HCT116 (cell line): ENCODE measurements at regions not wholly inside any gene's neighbourhood (a gene's known extent, or its start where the extent isn't known, plus 50 kb on each side); places are given as distances from the start of the nearest gene placed in this dataset.

Experiments
- ATAC-seq: fragments of 200-7000 bp; cut with Tn5 transposase; 2 replicates; pipeline ENCODE4 v1.9.1; 2020; ENCODE audit warnings: mild to moderate bottlenecking, moderate library complexity
- BruUV-seq: library from RNA; stranded (reverse); fragments of 400-500 nt; replicated peaks from 2 replicates; lab custom pipeline; 2021; lab: Mats Ljungman, UMichigan
- CTCF ChIA-PET: fragments of 300-600 bp; sonication (Branson Sonifier 250); formaldehyde crosslinking; loops from one replicate; lab custom pipeline; 2021; ENCODE audit warnings: antibody characterized with exemption; lab: Charles Lee
- POLR2A ChIA-PET: fragments of 300-600, 350-600 bp; sonication (Branson Sonifier 250); formaldehyde crosslinking; loops from one replicate; lab custom pipeline; 2021; ENCODE audit warnings: antibody characterized with exemption; lab: Charles Lee
- RAD21 ChIA-PET, 2 experiments: fragments of 300-600 bp; sonication (Branson Sonifier 250); formaldehyde crosslinking; loops; one replicate each; lab custom pipeline; 2023; ENCODE audit warnings: low total read pairs in 2 of 2; ENCODE audit not compliant: uncharacterized antibody in 2 of 2, unreplicated experiment in 2 of 2, low non-redundant PET in 1 of 2; lab: Charles Lee
- DNase-seq: peaks from one replicate; pipeline ENCODE4 v3.0.0-alpha.2; 2010; ENCODE audit warnings: low read depth, low spot score
- H2AFZ ChIP-seq: fragments of 200-600 bp; shearing (Covaris generic), sonication (generic); 2 replicates; pipeline ENCODE4 v1.6.1; 2017; ENCODE audit warnings: low read depth, mixed run types, mixed read lengths, antibody characterized with exemption, low read length; ENCODE audit not compliant: poor library complexity, severe bottlenecking
- H3K27ac ChIP-seq: 2 replicates; pipeline ENCODE4 v1.5.1; 2012; ENCODE audit warnings: low read depth, low read length
- H3K27me3 ChIP-seq: fragments of 200-600 bp; sonication (generic); 2 replicates; pipeline ENCODE4 v1.6.1; 2016; ENCODE audit warnings: mixed run types, low read length, mixed read lengths; ENCODE audit not compliant: insufficient read depth
- H3K36me3 ChIP-seq, 2 experiments: fragments of 200-500 bp in 1 of 2; fragments of 200-600 bp in 1 of 2; sonication (Bioruptor generic) in 1 of 2; sonication (generic) in 1 of 2; 2 replicates each; pipeline versions ENCODE4 v1.5.1 to v1.6.1; 2014 to 2016; ENCODE audit warnings: low read length in 2 of 2, inconsistent platforms in 1 of 2, mixed read lengths in 1 of 2, mixed run types in 1 of 2; ENCODE audit not compliant: insufficient read depth in 2 of 2, control insufficient read depth in 1 of 2
- H3K4me1 ChIP-seq, 2 experiments: fragments of 200-600 bp in 1 of 2; sonication (generic) in 1 of 2; 2 replicates each; pipeline versions ENCODE4 v1.5.1 to v1.6.1; 2012 to 2017; ENCODE audit warnings: low read length in 2 of 2, inconsistent platforms in 1 of 2, mild to moderate bottlenecking in 1 of 2, mixed read lengths in 1 of 2, mixed run types in 1 of 2, moderate library complexity in 1 of 2; ENCODE audit not compliant: insufficient read depth in 2 of 2, control insufficient read depth in 1 of 2
- H3K4me2 ChIP-seq: fragments of 200-600 bp; sonication (generic); 2 replicates; pipeline ENCODE4 v1.6.1; 2017; ENCODE audit warnings: mixed run types, low read length, mixed read lengths
- H3K4me3 ChIP-seq, 2 experiments: fragments of 200-600 bp in 1 of 2; sonication (generic) in 1 of 2; replicated peaks in 1 of 2; 2 replicates each; pipeline ENCODE4 v1.5.1; 2011 to 2016; ENCODE audit warnings: low read length in 2 of 2, control low read depth in 1 of 2, low read depth in 1 of 2, mild to moderate bottlenecking in 1 of 2, mixed read lengths in 1 of 2, mixed run types in 1 of 2
- H3K79me2 ChIP-seq: fragments of 200-600 bp; sonication (generic); 2 replicates; pipeline ENCODE4 v1.6.1; 2017; ENCODE audit warnings: mild to moderate bottlenecking, mixed run types, low read length, moderate library complexity, mixed read lengths; ENCODE audit not compliant: insufficient read depth
- H3K9ac ChIP-seq: fragments of 200-600 bp; sonication (generic); 2 replicates; pipeline ENCODE4 v1.6.1; 2016; ENCODE audit warnings: low read length, mixed read lengths
- H3K9me2 ChIP-seq: fragments of 200-600 bp; sonication (generic), shearing (Covaris generic); 2 replicates; pipeline ENCODE4 v1.6.1; 2017; ENCODE audit warnings: mixed run types, mild to moderate bottlenecking, moderate library complexity; ENCODE audit not compliant: insufficient read depth
- H3K9me3 ChIP-seq, 2 experiments: fragments of 200-500 bp in 1 of 2; fragments of 200-600 bp in 1 of 2; sonication (Bioruptor generic) in 1 of 2; sonication (generic) in 1 of 2; 2 replicates each; pipeline ENCODE4 v1.6.1; 2014 to 2017; ENCODE audit warnings: low read length in 2 of 2, mixed read lengths in 2 of 2, inconsistent platforms in 1 of 2, low read depth in 1 of 2, mild to moderate bottlenecking in 1 of 2, mixed run types in 1 of 2, moderate library complexity in 1 of 2; ENCODE audit not compliant: control insufficient read depth in 1 of 2, insufficient read depth in 1 of 2
- H4K20me1 ChIP-seq: fragments of 200-600 bp; sonication (generic), shearing (Covaris generic); 2 replicates; pipeline ENCODE4 v1.6.1; 2017; ENCODE audit warnings: mixed run types, mild to moderate bottlenecking, moderate library complexity; ENCODE audit not compliant: insufficient read depth
- EGR1 ChIP-seq: IDR thresholded peaks from 2 replicates; pipeline ENCODE4 v1.6.1; 2012; ENCODE audit warnings: low read depth
- EZH2 ChIP-seq: fragments of 200-600 bp; sonication (generic); IDR thresholded peaks from 2 replicates; pipeline ENCODE4 v1.6.1; 2017; ENCODE audit warnings: antibody characterized with exemption, mixed run types
- JUND ChIP-seq: IDR thresholded peaks from 2 replicates; pipeline ENCODE4 v1.6.1; 2012
- RAD21 ChIP-seq: IDR thresholded peaks from 2 replicates; pipeline ENCODE4 v1.6.1; 2012; ENCODE audit warnings: low read depth, mild to moderate bottlenecking
- SP1 ChIP-seq: IDR thresholded peaks from 2 replicates; pipeline ENCODE4 v1.6.1; 2012; ENCODE audit warnings: low read depth
- YY1 ChIP-seq: IDR thresholded peaks from 2 replicates; pipeline ENCODE4 v1.6.1; 2011; ENCODE audit warnings: low read length, low read depth, moderate library complexity, mild to moderate bottlenecking; ENCODE audit not compliant: insufficient replicate concordance; ENCODE audit errors: extremely low read depth
- ZNF274 ChIP-seq: fragments of 200-500 bp; sonication (Bioruptor generic); IDR thresholded peaks from 2 replicates; pipeline ENCODE4 v1.6.1; 2014; ENCODE audit warnings: mild to moderate bottlenecking, low read depth, low read length, inconsistent platforms
- intact Hi-C: fragments of 100-400 bp; cut with micrococcal nuclease; formaldehyde crosslinking; loops from 2 replicates; pipeline ENCODE4 v1.10.0; 2022
- TF ChIP-seq, protein P1 (sequence below): IDR thresholded peaks from 2 replicates; pipeline ENCODE4 v1.6.1; 2012
- TF ChIP-seq, protein P2 (sequence below): IDR thresholded peaks from 2 replicates; pipeline ENCODE4 v1.6.1; 2012; ENCODE audit warnings: low read depth

DNA sequence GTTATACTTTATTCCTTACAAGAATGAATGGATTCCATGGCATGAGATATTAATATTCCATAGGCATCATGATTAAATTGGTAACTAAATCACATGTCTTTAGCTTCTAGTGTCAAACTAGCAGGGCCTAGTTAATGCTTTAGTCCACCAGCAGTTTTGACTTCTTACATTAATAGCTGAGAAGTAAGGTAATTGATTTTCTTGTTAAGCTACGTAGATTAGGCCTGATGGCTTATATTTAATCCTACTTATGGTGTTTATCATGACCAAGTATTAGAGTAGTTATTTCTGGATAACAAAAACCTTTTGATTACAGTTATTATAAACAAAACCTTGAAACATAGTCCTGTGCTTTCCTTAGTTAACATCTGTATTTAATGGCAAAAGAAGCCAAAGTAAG lies 184.5 kb downstream of the TANC2 start:
- RAD21 ChIA-PET: interaction anchor here in 1 of 2 experiments (0.6 kb wide), 1 partner anchor 105 kb away, joined by 3 read pairs; no protein-coding TSS in a partner anchor
- Histone ChIP-seq H4K20me1 (no peaks in the 10 kb centered on the region), H3K27me3 (no peaks in the 10 kb centered on the region), H3K27ac (no peak overlapping the region), H3K36me3 (no peaks in the 10 kb centered on the region), H3K4me1 (no peaks in the 10 kb centered on the region), H3K4me2 (no peak overlapping the region), H3K9me3 (no peaks in the 10 kb centered on the region), H3K9me2 (no peaks in the 10 kb centered on the region), H3K79me2 (no peaks in the 10 kb centered on the region), H2AFZ (no peak overlapping the region), H3K9ac (no peak overlapping the region), H3K4me3 (no peak overlapping the region)
- POLR2A ChIA-PET: no interaction called here
- CTCF ChIA-PET: interaction anchor here (0.9 kb wide), 1 partner anchor 9 kb away, joined by 3 read pairs; no protein-coding TSS in a partner anchor
- no peak for ATAC-seq
- no peak for TF ChIP-seq SP1
- TF ChIP-seq RAD21: no peak
- TF ChIP-seq ZNF274: no peak
- TF ChIP-seq, protein P1, sequence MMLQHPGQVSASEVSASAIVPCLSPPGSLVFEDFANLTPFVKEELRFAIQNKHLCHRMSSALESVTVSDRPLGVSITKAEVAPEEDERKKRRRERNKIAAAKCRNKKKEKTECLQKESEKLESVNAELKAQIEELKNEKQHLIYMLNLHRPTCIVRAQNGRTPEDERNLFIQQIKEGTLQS: no peak
- TF ChIP-seq, protein P2, sequence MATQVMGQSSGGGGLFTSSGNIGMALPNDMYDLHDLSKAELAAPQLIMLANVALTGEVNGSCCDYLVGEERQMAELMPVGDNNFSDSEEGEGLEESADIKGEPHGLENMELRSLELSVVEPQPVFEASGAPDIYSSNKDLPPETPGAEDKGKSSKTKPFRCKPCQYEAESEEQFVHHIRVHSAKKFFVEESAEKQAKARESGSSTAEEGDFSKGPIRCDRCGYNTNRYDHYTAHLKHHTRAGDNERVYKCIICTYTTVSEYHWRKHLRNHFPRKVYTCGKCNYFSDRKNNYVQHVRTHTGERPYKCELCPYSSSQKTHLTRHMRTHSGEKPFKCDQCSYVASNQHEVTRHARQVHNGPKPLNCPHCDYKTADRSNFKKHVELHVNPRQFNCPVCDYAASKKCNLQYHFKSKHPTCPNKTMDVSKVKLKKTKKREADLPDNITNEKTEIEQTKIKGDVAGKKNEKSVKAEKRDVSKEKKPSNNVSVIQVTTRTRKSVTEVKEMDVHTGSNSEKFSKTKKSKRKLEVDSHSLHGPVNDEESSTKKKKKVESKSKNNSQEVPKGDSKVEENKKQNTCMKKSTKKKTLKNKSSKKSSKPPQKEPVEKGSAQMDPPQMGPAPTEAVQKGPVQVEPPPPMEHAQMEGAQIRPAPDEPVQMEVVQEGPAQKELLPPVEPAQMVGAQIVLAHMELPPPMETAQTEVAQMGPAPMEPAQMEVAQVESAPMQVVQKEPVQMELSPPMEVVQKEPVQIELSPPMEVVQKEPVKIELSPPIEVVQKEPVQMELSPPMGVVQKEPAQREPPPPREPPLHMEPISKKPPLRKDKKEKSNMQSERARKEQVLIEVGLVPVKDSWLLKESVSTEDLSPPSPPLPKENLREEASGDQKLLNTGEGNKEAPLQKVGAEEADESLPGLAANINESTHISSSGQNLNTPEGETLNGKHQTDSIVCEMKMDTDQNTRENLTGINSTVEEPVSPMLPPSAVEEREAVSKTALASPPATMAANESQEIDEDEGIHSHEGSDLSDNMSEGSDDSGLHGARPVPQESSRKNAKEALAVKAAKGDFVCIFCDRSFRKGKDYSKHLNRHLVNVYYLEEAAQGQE: no peak
- TF ChIP-seq JUND: no peak
- TF ChIP-seq EZH2: no peak
- no peak for TF ChIP-seq EGR1
- no peak for TF ChIP-seq YY1
- no peak for DNase-seq
- no TSS peak for BruUV-seq
- intact Hi-C loops: no loop called here
